Mucosa of rectum (tissue), 2 donors: ENCODE measurements at regions not wholly inside any gene's neighbourhood (a gene's known extent, or its start where the extent isn't known, plus 50 kb on each side); places are given as distances from the start of the nearest gene placed in this dataset.
A peak's percentile ranks its signal among the peaks of the same experiment; 100 is the strongest.

Experiments
- H3K27ac ChIP-seq, 2 donors: one replicate each; pipeline ENCODE4 v1.7.0; 2013; ENCODE audit warnings: inconsistent platforms in 2 of 2, low read depth in 2 of 2, low read length in 2 of 2
- H3K27me3 ChIP-seq, 2 donors: one replicate each; pipeline ENCODE4 v1.7.0; 2013; ENCODE audit warnings: low read length in 2 of 2; ENCODE audit not compliant: control insufficient read depth in 2 of 2, insufficient read depth in 2 of 2
- H3K36me3 ChIP-seq, 2 donors: one replicate each; pipeline ENCODE4 v1.7.0; 2013; ENCODE audit warnings: low read length in 2 of 2; ENCODE audit not compliant: control insufficient read depth in 2 of 2, insufficient read depth in 2 of 2
- H3K4me1 ChIP-seq, 2 donors: one replicate each; pipeline ENCODE4 v1.7.0; 2013; ENCODE audit warnings: low read length in 2 of 2, mild to moderate bottlenecking in 1 of 2; ENCODE audit not compliant: control insufficient read depth in 2 of 2, insufficient read depth in 2 of 2
- H3K4me3 ChIP-seq, 2 donors: one replicate each; pipeline ENCODE4 v1.7.0; 2013; ENCODE audit warnings: low read length in 2 of 2
- H3K9ac ChIP-seq, 2 donors: one replicate each; pipeline ENCODE4 v1.7.0; 2013; ENCODE audit warnings: low read length in 2 of 2, low read depth in 1 of 2, mild to moderate bottlenecking in 1 of 2
- H3K9me3 ChIP-seq, 2 donors: one replicate each; pipeline ENCODE4 v1.7.0; 2013; ENCODE audit warnings: low read length in 2 of 2; ENCODE audit not compliant: control insufficient read depth in 2 of 2
- donor health status: healthy.
- donor health status: Normal muscosa, but diverticular disease.

DNA sequence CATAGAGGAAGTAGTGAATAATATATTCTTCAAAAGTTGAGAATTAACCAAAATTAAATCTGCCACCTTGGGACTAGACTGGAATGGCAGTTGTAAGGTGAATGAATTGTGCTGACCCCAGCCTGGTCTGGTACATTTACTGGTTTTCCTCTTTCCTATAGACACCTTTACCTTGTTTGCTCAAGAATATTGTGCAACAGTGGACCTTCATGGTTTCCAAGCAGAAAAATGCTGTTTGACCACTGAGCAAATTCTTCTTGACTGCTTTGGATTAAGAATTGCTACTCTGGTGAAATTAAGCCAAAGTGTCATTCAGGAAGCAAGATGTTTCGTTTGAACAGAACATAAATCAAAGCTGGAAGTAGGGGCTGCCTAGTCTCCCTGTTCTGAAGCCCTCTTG is 156.6 kb upstream of the TAB2 start:
- H3K9me3 ChIP-seq = no peaks in the 10 kb centered on the region
- H3K27ac ChIP-seq = no peak overlapping the region
- H3K9ac ChIP-seq = no peak overlapping the region
- H3K27me3 ChIP-seq = no peaks in the 10 kb centered on the region
- no peak overlapping the region for H3K4me3 ChIP-seq
- no peaks in the 10 kb centered on the region for H3K4me1 ChIP-seq
- H3K36me3 ChIP-seq = no peaks in the 10 kb centered on the region

GRCh38 chr6:149162924-149163323 is 154.6 kb upstream of the TAB2 start:
- Histone ChIP-seq H3K4me3 (no peak overlapping the region), H3K27me3 (no peaks in the 10 kb centered on the region), H3K27ac (no peak overlapping the region), H3K4me1 (no peaks in the 10 kb centered on the region), H3K9me3 (no peaks in the 10 kb centered on the region), H3K9ac (no peak overlapping the region), H3K36me3 (no peaks in the 10 kb centered on the region)

DNA sequence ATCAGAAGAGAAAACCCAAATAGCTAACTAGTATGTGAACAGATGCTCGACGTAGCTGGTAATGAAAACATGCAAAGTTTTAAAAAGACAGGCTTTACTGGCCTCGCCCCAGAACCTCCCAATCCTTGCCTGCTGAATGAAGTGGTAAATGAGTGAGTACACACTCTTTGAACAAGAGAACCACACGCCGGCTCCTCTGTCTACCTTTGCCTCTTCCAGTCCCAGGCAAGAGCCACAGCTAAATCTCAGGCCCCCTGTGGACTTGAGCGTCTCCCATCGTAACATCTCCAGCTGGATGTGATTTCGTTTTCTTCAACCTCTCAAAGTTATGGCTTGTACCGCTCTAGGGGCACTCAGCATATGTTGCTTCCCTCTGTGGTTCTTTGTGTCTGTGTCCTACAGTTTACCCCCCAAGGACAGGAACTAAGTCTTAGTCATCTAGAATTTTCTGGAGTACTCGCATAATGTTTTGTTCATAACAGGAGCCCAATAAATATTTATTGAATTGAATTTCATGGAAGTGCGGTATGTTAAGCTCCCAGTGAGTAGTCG is 153.2 kb upstream of the TAB2 start:
- Histone ChIP-seq H3K4me3 (no peak overlapping the region), H3K9ac (no peak overlapping the region), H3K9me3 (no peaks in the 10 kb centered on the region), H3K27me3 (no peaks in the 10 kb centered on the region), H3K36me3 (no peaks in the 10 kb centered on the region), H3K4me1 (no peaks in the 10 kb centered on the region), H3K27ac (no peak overlapping the region)

DNA sequence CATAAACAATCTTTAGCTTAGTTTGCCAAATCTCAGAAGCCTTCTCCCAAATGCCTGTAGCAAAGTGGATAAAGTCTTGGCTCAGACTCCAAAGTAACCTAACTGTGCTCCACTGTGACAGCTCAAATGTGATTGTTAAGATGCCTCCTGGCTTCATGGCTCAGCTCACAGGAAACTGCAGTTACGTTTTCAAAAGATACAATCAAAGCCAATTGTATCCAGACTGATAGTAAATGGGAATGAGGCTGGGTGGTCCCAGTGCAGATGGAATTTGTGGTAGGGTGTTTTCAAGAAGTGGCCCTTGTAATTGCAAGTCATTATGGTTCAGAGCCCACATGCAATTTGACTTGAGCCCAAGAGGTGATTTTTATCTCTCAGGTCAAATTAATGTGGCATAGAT is 151.2 kb upstream of the TAB2 start:
- Histone ChIP-seq H3K27ac (no peak overlapping the region), H3K27me3 (no peaks in the 10 kb centered on the region), H3K9ac (no peak overlapping the region), H3K4me3 (no peak overlapping the region), H3K36me3 (no peaks in the 10 kb centered on the region), H3K4me1 (no peaks in the 10 kb centered on the region), H3K9me3 (no peaks in the 10 kb centered on the region)

GRCh38 chr6:149166747-149167146 is 150.8 kb upstream of the TAB2 start:
- Histone ChIP-seq H3K4me3 (no peak overlapping the region), H3K9ac (no peak overlapping the region), H3K27ac (no peak overlapping the region), H3K36me3 (no peaks in the 10 kb centered on the region), H3K27me3 (no peaks in the 10 kb centered on the region), H3K4me1 (no peaks in the 10 kb centered on the region), H3K9me3 (no peaks in the 10 kb centered on the region)

GRCh38 chr6:149168968-149169367 is 148.5 kb upstream of the TAB2 start:
- H3K4me3 ChIP-seq = no peak overlapping the region
- H3K27ac ChIP-seq = peak overlapping the region in 1 of 2 donors; percentile 3
- no peaks in the 10 kb centered on the region for H3K36me3 ChIP-seq
- H3K4me1 ChIP-seq = no peaks in the 10 kb centered on the region
- no peaks in the 10 kb centered on the region for H3K27me3 ChIP-seq
- H3K9me3 ChIP-seq = no peaks in the 10 kb centered on the region
- H3K9ac ChIP-seq = no peak overlapping the region

DNA sequence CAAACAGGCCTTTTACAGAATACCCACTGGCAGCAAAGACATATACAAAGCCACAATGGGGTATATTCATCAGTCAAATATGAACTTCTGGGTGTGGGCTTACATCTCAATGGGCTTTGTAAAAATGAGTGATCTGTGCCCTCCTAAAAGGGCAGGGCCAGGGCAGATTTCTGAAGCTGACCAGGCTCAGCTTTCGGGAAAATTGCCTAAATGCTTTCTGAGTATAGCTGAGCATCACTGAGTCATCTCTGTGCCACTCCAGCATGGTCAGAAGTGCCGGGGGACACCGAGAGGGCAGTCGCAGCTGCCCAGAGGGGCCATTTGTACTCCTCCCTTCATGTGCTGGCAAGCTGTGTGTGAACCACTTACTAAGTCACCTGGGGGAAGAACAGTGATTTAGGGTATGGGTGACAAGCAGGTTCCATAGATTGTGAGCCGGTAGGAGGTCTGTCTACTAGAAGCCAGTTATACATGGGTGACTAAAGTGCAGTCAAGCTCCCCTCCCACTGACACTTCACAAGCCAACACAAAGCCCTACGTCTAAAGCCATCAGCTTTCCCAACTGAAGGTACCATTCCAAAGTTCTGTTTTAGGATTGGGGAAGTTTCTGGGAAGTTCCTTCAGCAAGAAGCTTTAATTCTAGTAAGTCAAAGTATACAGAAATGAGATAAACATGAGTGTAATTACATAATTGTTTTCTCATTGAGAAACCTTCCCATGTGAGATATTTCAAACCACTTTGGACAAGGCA is 147.6 kb upstream of the TAB2 start:
- Histone ChIP-seq H3K4me1 (no peaks in the 10 kb centered on the region), H3K36me3 (no peaks in the 10 kb centered on the region), H3K9ac (no peak overlapping the region), H3K27ac (no peak overlapping the region), H3K9me3 (no peaks in the 10 kb centered on the region), H3K27me3 (no peaks in the 10 kb centered on the region), H3K4me3 (no peak overlapping the region)

DNA sequence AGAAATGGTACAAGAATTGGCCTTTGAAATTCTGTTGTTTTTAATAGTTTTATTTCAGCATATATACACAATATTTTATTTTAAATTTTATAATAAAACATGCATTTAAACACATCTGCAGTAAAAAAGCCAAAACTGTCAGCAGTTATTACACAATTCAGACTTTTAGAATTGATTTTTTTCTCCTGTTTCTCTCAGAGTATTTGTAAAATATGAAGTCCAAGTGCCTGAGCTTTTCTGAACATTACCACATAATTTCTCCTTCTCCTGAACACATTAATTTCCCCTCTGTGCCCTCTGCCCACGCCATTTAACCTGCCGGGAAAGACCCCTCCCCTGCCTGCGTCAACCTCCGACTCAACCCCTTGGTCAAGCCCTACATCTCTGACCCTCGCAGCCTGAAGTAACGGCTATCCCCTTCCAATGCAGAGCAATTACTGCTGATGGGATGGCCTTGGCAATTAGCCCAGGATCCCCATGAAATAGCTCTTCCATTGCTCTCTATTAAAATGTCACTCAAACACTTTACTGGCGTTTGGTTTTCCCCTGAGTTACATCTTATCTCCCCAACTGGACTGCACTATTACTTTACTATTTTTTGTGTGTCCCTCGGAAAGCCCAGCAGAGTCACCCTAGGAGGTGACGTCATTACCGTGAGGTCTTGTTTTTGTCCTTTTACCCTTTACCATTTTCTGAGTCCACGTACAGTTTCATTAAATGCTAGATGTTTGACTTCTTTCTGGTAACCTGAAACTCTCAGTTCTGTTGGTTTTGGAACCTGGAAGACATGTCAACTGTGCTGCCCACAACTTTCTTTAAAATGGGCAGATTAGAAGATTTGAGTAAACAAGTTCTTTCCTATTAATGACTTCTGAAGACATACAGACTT is 146.7 kb upstream of the TAB2 start:
- no peaks in the 10 kb centered on the region for H3K36me3 ChIP-seq
- no peaks in the 10 kb centered on the region for H3K9me3 ChIP-seq
- no peaks in the 10 kb centered on the region for H3K27me3 ChIP-seq
- H3K9ac ChIP-seq = no peak overlapping the region
- H3K4me1 ChIP-seq = no peaks in the 10 kb centered on the region
- no peak overlapping the region for H3K27ac ChIP-seq
- no peak overlapping the region for H3K4me3 ChIP-seq

GRCh38 chr6:149173222-149173621 is 144.3 kb upstream of the TAB2 start:
- H3K27ac ChIP-seq = no peak overlapping the region
- H3K4me1 ChIP-seq = no peaks in the 10 kb centered on the region
- H3K27me3 ChIP-seq = no peaks in the 10 kb centered on the region
- H3K9me3 ChIP-seq = no peaks in the 10 kb centered on the region
- H3K4me3 ChIP-seq = no peak overlapping the region
- no peaks in the 10 kb centered on the region for H3K36me3 ChIP-seq
- no peak overlapping the region for H3K9ac ChIP-seq

- Histone ChIP-seq H3K36me3 (no peaks in the 10 kb centered on the region), H3K27ac (no peak overlapping the region), H3K9me3 (no peaks in the 10 kb centered on the region), H3K9ac (no peak overlapping the region), H3K4me3 (no peak overlapping the region), H3K27me3 (no peaks in the 10 kb centered on the region), H3K4me1 (no peaks in the 10 kb centered on the region)
These were observed 142.6 kb upstream of the TAB2 start for GRCh38 chr6:149174962-149175361.
